Gastroesophageal sphincter (tissue), 3 donors: ENCODE measurements at regions not wholly inside any gene's neighbourhood (a gene's known extent, or its start where the extent isn't known, plus 50 kb on each side); places are given as distances from the start of the nearest gene placed in this dataset.

Source experiments
- CTCF ChIP-seq, 4 experiments: fragments of 200-600 bp in 2 of 4; fragments of 450-650 bp in 2 of 4; sonication (generic) in 1 of 4; IDR thresholded peaks; one replicate each; pipeline ENCODE4 v1.5.1; 2017 to 2019; ENCODE audit warnings: antibody characterized with exemption in 4 of 4, mild to moderate bottlenecking in 2 of 4, moderate library complexity in 2 of 4
- EP300 ChIP-seq: sonication (generic); formaldehyde crosslinking; IDR thresholded peaks from one replicate; pipeline ENCODE4 v1.6.1; 2017; ENCODE audit warnings: antibody characterized with exemption, mild to moderate bottlenecking
- POLR2A ChIP-seq, 2 donors: fragments of 450-650 bp; IDR thresholded peaks; one replicate each; pipeline ENCODE4 v1.6.1; 2017; ENCODE audit warnings: antibody characterized with exemption in 2 of 2, mild to moderate bottlenecking in 2 of 2, moderate library complexity in 1 of 2

DNA sequence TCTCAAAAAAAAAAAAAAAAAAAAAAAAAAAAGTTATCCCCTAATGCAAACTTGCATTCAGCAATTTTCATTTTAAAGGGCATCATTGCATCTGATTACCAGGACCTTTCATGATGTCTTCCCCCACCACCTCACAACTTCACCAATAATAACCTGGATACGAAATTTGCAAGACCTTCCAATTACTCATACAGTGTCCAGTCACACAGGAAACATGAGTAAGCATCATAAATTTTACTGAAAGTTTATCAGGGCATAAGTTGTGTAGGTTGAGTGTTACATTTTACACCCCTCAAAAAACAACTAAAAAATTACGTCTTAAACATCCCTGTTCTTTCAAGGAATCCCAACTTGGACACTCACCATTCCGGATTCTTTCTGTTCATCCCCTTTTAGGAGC lies 79.1 kb upstream of the ANKEF1 start:
- TF ChIP-seq EP300: no peak
- no peak for TF ChIP-seq CTCF (IDR thresholded peaks at IDR 0.05)
- no peak for TF ChIP-seq POLR2A (IDR thresholded peaks at IDR 0.05)
